ENCODE measurements at regions not wholly inside any gene's neighbourhood (a gene's known extent, or its start where the extent isn't known, plus 50 kb on each side); places are given as distances from the start of the nearest gene placed in this dataset.

DNA sequence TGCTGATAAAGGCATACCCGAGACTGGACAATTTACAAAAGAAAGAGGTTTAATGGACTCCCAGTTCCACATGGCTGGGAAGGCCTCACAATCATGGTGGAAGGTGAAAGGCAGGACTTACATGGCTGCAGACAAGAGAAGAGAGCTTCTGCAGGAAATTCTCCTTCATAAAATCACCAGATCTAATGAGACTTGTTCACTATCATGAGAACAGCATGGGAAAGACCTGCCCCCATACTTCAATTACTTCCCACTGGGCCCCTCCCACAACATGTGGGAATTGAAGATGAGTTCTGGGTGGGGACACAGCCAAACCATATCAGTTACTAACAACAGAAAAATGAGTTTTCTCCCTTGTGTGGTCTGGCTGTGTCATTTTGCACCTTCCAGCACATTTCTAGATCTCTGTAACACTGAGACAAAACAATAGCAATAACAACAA is 741.4 kb downstream of the KCNT2 start:
- no peaks in the 10 kb centered on the region for H3K36me3 ChIP-seq (ENCODE audit: control insufficient read depth in 2 of 2, extremely low read depth in 1 of 2, insufficient read depth in 2 of 2, low read length in 2 of 2)
- no peak for TF ChIP-seq GATA2 (IDR thresholded peaks at IDR 0.05; ENCODE audit: insufficient read depth, insufficient read length, low read depth, low read length)
- no peak for TF ChIP-seq FOS (IDR thresholded peaks at IDR 0.05; ENCODE audit: borderline replicate concordance, insufficient read depth, low read length)
- TF ChIP-seq, protein P1, sequence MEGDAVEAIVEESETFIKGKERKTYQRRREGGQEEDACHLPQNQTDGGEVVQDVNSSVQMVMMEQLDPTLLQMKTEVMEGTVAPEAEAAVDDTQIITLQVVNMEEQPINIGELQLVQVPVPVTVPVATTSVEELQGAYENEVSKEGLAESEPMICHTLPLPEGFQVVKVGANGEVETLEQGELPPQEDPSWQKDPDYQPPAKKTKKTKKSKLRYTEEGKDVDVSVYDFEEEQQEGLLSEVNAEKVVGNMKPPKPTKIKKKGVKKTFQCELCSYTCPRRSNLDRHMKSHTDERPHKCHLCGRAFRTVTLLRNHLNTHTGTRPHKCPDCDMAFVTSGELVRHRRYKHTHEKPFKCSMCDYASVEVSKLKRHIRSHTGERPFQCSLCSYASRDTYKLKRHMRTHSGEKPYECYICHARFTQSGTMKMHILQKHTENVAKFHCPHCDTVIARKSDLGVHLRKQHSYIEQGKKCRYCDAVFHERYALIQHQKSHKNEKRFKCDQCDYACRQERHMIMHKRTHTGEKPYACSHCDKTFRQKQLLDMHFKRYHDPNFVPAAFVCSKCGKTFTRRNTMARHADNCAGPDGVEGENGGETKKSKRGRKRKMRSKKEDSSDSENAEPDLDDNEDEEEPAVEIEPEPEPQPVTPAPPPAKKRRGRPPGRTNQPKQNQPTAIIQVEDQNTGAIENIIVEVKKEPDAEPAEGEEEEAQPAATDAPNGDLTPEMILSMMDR (IDR thresholded peaks at IDR 0.05; ENCODE audit: extremely low read depth in 1 of 2, insufficient read depth in 1 of 2, low read depth in 1 of 2, low read length in 2 of 2): no peak
- H3K9me3 ChIP-seq (replicated peaks; ENCODE audit: control insufficient read depth, insufficient read depth, low read length): no peaks in the 10 kb centered on the region
- H3K27ac ChIP-seq (ENCODE audit: insufficient read depth, low read depth, low read length): no peak overlapping the region
- H2AFZ ChIP-seq (ENCODE audit: low read depth, low read length): no peak overlapping the region
- no peaks in the 10 kb centered on the region for H3K4me1 ChIP-seq (ENCODE audit: control insufficient read depth, extremely low read depth, insufficient read depth, low read length)
- intact Hi-C loops (cut with micrococcal nuclease) (no loop called here), dilution Hi-C loops (cut with MboI; ENCODE audit: extremely low pct_ligation_motif_present, low sequenced_read_pairs) (no loop called here)
- no peaks in the 10 kb centered on the region for H3K27me3 ChIP-seq (ENCODE audit: control insufficient read depth in 2 of 2, insufficient read depth in 2 of 2, low read length in 2 of 2)
- H3K79me2 ChIP-seq (ENCODE audit: control insufficient read depth, insufficient read depth, low read length): no peaks in the 10 kb centered on the region
- no peak overlapping the region for H3K4me3 ChIP-seq (replicated peaks in 1 of 3; ENCODE audit: insufficient read depth in 1 of 3, low read depth in 1 of 3, low read length in 3 of 3)
- ChIA-PET CTCF (no interaction called here), POLR2A (no interaction called here)
- H3K4me2 ChIP-seq (ENCODE audit: insufficient read depth, low read length): no peak overlapping the region
- no peak overlapping the region for H3K9ac ChIP-seq (replicated peaks; ENCODE audit: extremely low read depth, insufficient read depth, low read length)
- no peak for DNase-seq (ENCODE audit: low read depth, low spot score)
- no peaks in the 10 kb centered on the region for H4K20me1 ChIP-seq (replicated peaks; ENCODE audit: control insufficient read depth, extremely low read depth, insufficient read depth, low read length)
- no TSS peak for BruUV-seq (replicated peaks)
- no peaks in the 10 kb centered on the region for H3K9me1 ChIP-seq (replicated peaks; ENCODE audit: control insufficient read depth, extremely low read depth, insufficient read depth, low read length)
- FAIRE-seq: no peak

DNA sequence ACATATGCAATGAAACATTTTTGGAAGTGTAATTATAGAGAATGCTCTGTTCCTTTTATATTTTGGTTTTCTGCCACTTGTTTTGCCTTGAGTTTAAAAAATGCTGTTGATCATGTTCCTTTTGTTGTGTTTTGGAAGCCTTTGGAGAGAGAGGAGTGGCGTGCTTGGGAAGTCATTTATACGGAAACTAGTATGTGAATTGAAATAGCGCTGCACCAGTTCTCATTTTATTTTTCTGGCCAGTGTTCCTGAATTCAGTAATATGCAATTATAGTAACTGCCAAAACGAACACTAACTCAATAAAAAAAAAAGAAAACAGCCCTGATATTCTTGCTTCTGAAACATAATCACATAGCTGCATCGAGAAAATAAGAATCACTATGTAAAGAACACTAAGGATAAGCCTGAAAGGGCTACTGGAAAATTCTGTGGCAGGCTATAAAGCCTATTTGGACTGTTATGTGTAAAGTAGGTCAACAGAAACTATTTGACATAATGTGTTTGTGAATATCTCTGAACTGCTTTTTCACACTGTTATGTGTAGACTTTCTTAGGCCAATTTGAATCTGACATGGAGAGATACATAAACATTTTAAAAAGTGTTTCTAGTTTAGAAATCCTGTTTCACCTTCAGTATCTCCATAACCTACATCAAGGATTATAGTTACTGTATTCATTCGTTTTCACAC is 742.0 kb downstream of the KCNT2 start:
- FAIRE-seq: no peak
- Histone ChIP-seq H2AFZ (ENCODE audit: low read depth, low read length) (no peak overlapping the region), H3K4me1 (ENCODE audit: control insufficient read depth, extremely low read depth, insufficient read depth, low read length) (no peaks in the 10 kb centered on the region), H3K27me3 (ENCODE audit: control insufficient read depth in 2 of 2, insufficient read depth in 2 of 2, low read length in 2 of 2) (no peaks in the 10 kb centered on the region), H3K4me3 (replicated peaks in 1 of 3; ENCODE audit: insufficient read depth in 1 of 3, low read depth in 1 of 3, low read length in 3 of 3) (no peak overlapping the region), H3K9me1 (replicated peaks; ENCODE audit: control insufficient read depth, extremely low read depth, insufficient read depth, low read length) (no peaks in the 10 kb centered on the region), H3K36me3 (ENCODE audit: control insufficient read depth in 2 of 2, extremely low read depth in 1 of 2, insufficient read depth in 2 of 2, low read length in 2 of 2) (no peaks in the 10 kb centered on the region), H3K79me2 (ENCODE audit: control insufficient read depth, insufficient read depth, low read length) (no peaks in the 10 kb centered on the region), H3K9me3 (replicated peaks; ENCODE audit: control insufficient read depth, insufficient read depth, low read length) (no peaks in the 10 kb centered on the region), H4K20me1 (replicated peaks; ENCODE audit: control insufficient read depth, extremely low read depth, insufficient read depth, low read length) (no peaks in the 10 kb centered on the region), H3K4me2 (ENCODE audit: insufficient read depth, low read length) (no peak overlapping the region), H3K27ac (ENCODE audit: insufficient read depth, low read depth, low read length) (no peak overlapping the region), H3K9ac (replicated peaks; ENCODE audit: extremely low read depth, insufficient read depth, low read length) (no peak overlapping the region)
- BruUV-seq (replicated peaks): no TSS peak
- CTCF ChIA-PET: no interaction called here
- DNase-seq (ENCODE audit: low read depth, low spot score): no peak
- TF ChIP-seq MYC (IDR thresholded peaks at IDR 0.05; ENCODE audit: low read depth, low read length) (no peak), POLR2AphosphoS5 (IDR thresholded peaks at IDR 0.05; ENCODE audit: insufficient read depth, low read depth, low read length) (no peak), EZH2 (IDR thresholded peaks at IDR 0.05; ENCODE audit: borderline replicate concordance, low read depth, low read length, severe bottlenecking) (no peak), POLR2A (IDR thresholded peaks at IDR 0.05; ENCODE audit: low read depth, low read length) (no peak), FOS (IDR thresholded peaks at IDR 0.05; ENCODE audit: borderline replicate concordance, insufficient read depth, low read length) (no peak)
- TF ChIP-seq, protein P1 (IDR thresholded peaks at IDR 0.05; ENCODE audit: extremely low read depth in 1 of 2, insufficient read depth in 1 of 2, low read depth in 1 of 2, low read length in 2 of 2): no peak
- dilution Hi-C loops (cut with MboI; ENCODE audit: extremely low pct_ligation_motif_present, low sequenced_read_pairs): no loop called here
- intact Hi-C loops (cut with micrococcal nuclease): no loop called here
- POLR2A ChIA-PET: no interaction called here
